Endodermal cell (in vitro differentiated cells): ENCODE measurements at regions not wholly inside any gene's neighbourhood (a gene's known extent, or its start where the extent isn't known, plus 50 kb on each side); places are given as distances from the start of the nearest gene placed in this dataset.

Experiments
- DNase-seq: peaks from one replicate; pipeline ENCODE4 v3.0.0-alpha.2; 2017
- H3K27ac ChIP-seq: 2 replicates; pipeline ENCODE4 v1.5.1; 2013; ENCODE audit warnings: mild to moderate bottlenecking, low read depth, low read length, moderate library complexity
- H3K27me3 ChIP-seq: 2 replicates; pipeline ENCODE4 v1.6.1; 2013; ENCODE audit warnings: mild to moderate bottlenecking, low read length, moderate library complexity; ENCODE audit not compliant: insufficient read depth, control insufficient read depth, poor library complexity, severe bottlenecking
- H3K36me3 ChIP-seq: 2 replicates; pipeline ENCODE4 v1.7.0; 2013; ENCODE audit warnings: mild to moderate bottlenecking, low read length, moderate library complexity; ENCODE audit not compliant: control insufficient read depth, insufficient read depth
- H3K4me1 ChIP-seq: one replicate; pipeline ENCODE4 v1.7.0; 2013; ENCODE audit warnings: low read length; ENCODE audit not compliant: control insufficient read depth, insufficient read depth
- H3K4me3 ChIP-seq: 2 replicates; pipeline ENCODE4 v1.5.1; 2013; ENCODE audit warnings: mild to moderate bottlenecking, low read length, moderate library complexity
- H3K9ac ChIP-seq: 2 replicates; pipeline ENCODE4 v1.6.1; 2013; ENCODE audit warnings: mild to moderate bottlenecking, low read length, moderate library complexity; ENCODE audit not compliant: poor library complexity, severe bottlenecking; ENCODE audit errors: extremely low read depth
- H3K9me3 ChIP-seq: 2 replicates; pipeline ENCODE4 v1.6.1; 2013; ENCODE audit warnings: mild to moderate bottlenecking, low read length, moderate library complexity; ENCODE audit not compliant: control insufficient read depth
- H3K27ac Mint-ChIP-seq: 2 replicates; pipeline ENCODE4 v1.8.0; 2020; ENCODE audit warnings: mixed read lengths
- H3K27me3 Mint-ChIP-seq: 2 replicates; pipeline ENCODE4 v1.8.0; 2021; ENCODE audit warnings: mild to moderate bottlenecking, mixed read lengths; ENCODE audit not compliant: insufficient read depth
- H3K36me3 Mint-ChIP-seq: 2 replicates; pipeline ENCODE4 v1.8.0; 2020; ENCODE audit warnings: low read depth, mixed read lengths
- H3K4me1 Mint-ChIP-seq: 2 replicates; pipeline ENCODE4 v1.8.0; 2020; ENCODE audit warnings: mixed read lengths
- H3K4me3 Mint-ChIP-seq: 2 replicates; pipeline ENCODE4 v1.8.0; 2020; ENCODE audit warnings: mild to moderate bottlenecking, moderate library complexity, mixed read lengths
- H3K9me3 Mint-ChIP-seq: 2 replicates; pipeline ENCODE4 v1.8.0; 2020; ENCODE audit warnings: mild to moderate bottlenecking, mixed read lengths
- WGBS, 2 experiments: methylation state at CpG; one replicate each; pipeline versions ENCODE4 v1.1.5 to v1.1.7; 2013; ENCODE audit warnings: missing lambda C conversion rate in 2 of 2, mixed read lengths in 1 of 2; ENCODE audit not compliant: insufficient coverage in 1 of 2, insufficient read length in 1 of 2; 5-methylcytosine and 5-hydroxymethylcytosine counted together
- TF ChIP-seq, protein P1 (sequence below): fragments of 200-600 bp; sonication (generic); conservative IDR thresholded peaks from 2 replicates; pipeline ENCODE4 v1.5.0; 2021; ENCODE audit warnings: antibody characterized with exemption, mild to moderate bottlenecking

DNA sequence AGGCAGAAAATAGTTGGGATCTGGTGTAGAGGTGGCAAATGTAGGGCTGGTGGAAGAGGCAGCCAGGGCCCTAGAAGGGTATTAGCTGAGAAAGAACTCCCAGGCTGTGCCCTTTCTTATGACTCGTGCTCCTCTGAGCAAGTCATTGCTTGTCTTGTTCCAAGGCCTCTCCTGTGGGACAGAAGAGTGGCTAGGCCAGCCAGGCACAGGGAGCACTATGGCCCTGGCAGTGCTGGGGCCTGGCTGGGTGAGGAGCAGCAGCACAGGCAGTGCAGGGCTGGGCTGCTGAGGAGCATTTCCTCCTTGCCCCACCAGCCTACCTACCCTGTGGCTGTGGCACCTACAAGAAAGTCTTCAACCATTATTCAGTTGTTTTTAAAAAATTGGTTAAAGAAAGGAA is 298.5 kb upstream of the NR3C2 start:
- no peaks in the 10 kb centered on the region for H3K4me1 Mint-ChIP-seq
- no peak overlapping the region for H3K4me3 Mint-ChIP-seq
- Histone ChIP-seq H3K27me3 (no peaks in the 10 kb centered on the region), H3K27ac (no peak overlapping the region), H3K9ac (no peak overlapping the region), H3K36me3 (no peaks in the 10 kb centered on the region), H3K4me3 (no peak overlapping the region), H3K9me3 (no peaks in the 10 kb centered on the region), H3K4me1 (no peaks in the 10 kb centered on the region)
- TF ChIP-seq, protein P1, sequence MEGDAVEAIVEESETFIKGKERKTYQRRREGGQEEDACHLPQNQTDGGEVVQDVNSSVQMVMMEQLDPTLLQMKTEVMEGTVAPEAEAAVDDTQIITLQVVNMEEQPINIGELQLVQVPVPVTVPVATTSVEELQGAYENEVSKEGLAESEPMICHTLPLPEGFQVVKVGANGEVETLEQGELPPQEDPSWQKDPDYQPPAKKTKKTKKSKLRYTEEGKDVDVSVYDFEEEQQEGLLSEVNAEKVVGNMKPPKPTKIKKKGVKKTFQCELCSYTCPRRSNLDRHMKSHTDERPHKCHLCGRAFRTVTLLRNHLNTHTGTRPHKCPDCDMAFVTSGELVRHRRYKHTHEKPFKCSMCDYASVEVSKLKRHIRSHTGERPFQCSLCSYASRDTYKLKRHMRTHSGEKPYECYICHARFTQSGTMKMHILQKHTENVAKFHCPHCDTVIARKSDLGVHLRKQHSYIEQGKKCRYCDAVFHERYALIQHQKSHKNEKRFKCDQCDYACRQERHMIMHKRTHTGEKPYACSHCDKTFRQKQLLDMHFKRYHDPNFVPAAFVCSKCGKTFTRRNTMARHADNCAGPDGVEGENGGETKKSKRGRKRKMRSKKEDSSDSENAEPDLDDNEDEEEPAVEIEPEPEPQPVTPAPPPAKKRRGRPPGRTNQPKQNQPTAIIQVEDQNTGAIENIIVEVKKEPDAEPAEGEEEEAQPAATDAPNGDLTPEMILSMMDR, result no peak
- H3K36me3 Mint-ChIP-seq, result no peaks in the 10 kb centered on the region
- peaks cover 3% of the 10 kb centered on the region for H3K27me3 Mint-ChIP-seq
- DNase-seq, result no peak
- H3K9me3 Mint-ChIP-seq, result no peaks in the 10 kb centered on the region
- WGBS, 2 experiments, result 83 to 84% methylated on average over 1 of the region's 1 CpG
- no peak overlapping the region for H3K27ac Mint-ChIP-seq

DNA sequence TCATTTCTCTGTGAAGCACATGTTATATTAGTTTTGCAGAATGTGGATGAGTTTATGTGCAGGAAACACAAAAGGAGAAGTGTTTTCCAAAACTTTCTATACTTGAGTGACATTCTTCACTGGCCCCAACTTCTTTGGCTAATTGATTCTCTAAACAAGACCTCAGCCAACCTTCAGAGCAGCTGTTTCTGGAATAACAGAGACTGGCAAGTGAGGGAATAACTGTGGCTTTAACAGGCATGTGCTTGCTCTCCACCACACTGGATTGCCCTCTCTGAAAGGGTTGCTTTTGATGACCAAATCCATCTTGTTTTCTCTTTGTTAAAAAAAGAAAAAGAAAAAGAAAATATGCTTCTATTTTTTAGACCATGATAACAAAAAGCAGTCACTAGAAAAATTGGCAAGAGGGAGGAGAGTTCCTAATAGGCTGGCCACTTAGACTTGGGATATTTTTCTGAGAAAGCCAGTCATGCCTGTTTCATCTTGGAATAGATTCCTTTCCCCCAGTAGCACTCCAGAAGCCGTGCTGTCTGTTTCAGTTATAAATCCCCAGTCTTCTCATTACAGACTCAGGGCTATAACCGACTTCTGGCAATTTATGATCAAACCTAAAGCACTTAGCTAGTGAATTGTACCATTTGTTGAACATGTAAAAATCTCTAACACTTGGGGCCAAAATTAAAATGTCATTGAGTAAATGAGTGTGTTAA is 295.0 kb upstream of the NR3C2 start:
- no peaks in the 10 kb centered on the region for H3K36me3 Mint-ChIP-seq
- no peak overlapping the region for H3K4me3 Mint-ChIP-seq
- WGBS, 2 experiments, result 78 to 90% methylated on average over 1 to 2 of the region's 2 CpGs
- H3K27me3 Mint-ChIP-seq, result no peaks in the 10 kb centered on the region
- Histone ChIP-seq H3K4me1 (no peaks in the 10 kb centered on the region), H3K27me3 (no peaks in the 10 kb centered on the region), H3K4me3 (no peak overlapping the region), H3K27ac (no peak overlapping the region), H3K9me3 (no peaks in the 10 kb centered on the region), H3K9ac (no peak overlapping the region), H3K36me3 (no peaks in the 10 kb centered on the region)
- no peak overlapping the region for H3K27ac Mint-ChIP-seq
- no peaks in the 10 kb centered on the region for H3K4me1 Mint-ChIP-seq
- no peak for DNase-seq
- TF ChIP-seq, protein P1, result no peak
- no peaks in the 10 kb centered on the region for H3K9me3 Mint-ChIP-seq

DNA sequence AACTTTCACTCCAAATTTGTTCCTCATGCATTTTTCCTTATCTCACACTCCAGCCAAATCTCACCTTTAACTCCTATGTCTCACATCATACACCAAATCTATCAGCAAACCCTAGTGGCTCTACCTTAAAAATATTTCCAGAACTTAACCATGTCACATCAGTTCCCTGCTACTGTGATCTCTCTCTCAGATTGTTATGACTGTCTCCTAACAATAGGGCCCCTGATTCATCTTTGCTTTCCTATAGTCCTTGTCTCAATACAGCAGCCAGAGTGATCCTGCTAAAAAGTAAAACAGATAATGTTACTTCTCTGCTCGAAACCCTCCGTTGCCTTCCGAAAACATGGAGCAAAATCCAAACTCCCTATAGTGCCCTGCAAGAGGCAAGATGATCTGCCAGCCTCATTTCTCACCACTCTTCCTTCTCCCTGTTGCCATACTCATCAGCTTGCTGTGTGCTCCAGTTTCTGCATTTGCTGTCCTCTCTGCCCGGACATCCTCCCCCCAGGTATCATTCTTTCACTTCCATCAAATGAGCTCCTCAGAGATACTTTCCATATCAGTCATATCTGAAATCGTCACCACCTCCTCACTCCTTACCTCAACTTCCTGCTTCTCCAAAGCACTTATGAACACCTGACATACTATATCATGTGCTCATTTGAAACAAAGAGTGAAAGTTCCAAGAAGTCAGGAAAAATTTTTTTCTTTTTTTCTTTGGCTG is 293.4 kb upstream of the NR3C2 start:
- DNase-seq, result no peak
- no peaks in the 10 kb centered on the region for H3K4me1 ChIP-seq
- Mint-ChIP-seq H3K36me3 (no peaks in the 10 kb centered on the region), H3K27ac (no peak overlapping the region), H3K9me3 (no peaks in the 10 kb centered on the region), H3K27me3 (no peaks in the 10 kb centered on the region), H3K4me1 (peaks cover 3% of the 10 kb centered on the region), H3K4me3 (no peak overlapping the region)
- TF ChIP-seq, protein P1, result no peak
- 90 to 96% methylated on average over 4 to 5 of the region's 5 CpGs for WGBS, 2 experiments
- no peak overlapping the region for H3K4me3 ChIP-seq
- H3K9ac ChIP-seq, result no peak overlapping the region
- no peak overlapping the region for H3K27ac ChIP-seq
- H3K9me3 ChIP-seq, result no peaks in the 10 kb centered on the region
- H3K36me3 ChIP-seq, result no peaks in the 10 kb centered on the region
- H3K27me3 ChIP-seq, result no peaks in the 10 kb centered on the region
